H9 (cell line): ENCODE measurements at regions not wholly inside any gene's neighbourhood (a gene's known extent, or its start where the extent isn't known, plus 50 kb on each side); places are given as distances from the start of the nearest gene placed in this dataset.

Experiments used
- DNase-seq: peaks from one replicate; pipeline ENCODE4 v3.0.0-alpha.2; 2017
- H2AFZ ChIP-seq: one replicate; pipeline ENCODE4 v1.6.1; 2013; ENCODE audit warnings: mild to moderate bottlenecking, low read length, control low read depth, moderate library complexity
- H2AK5ac ChIP-seq: 2 replicates; pipeline ENCODE4 v1.6.1; 2013; ENCODE audit warnings: low read length, control low read depth, mixed read lengths; ENCODE audit not compliant: insufficient read length
- H2BK120ac ChIP-seq: one replicate; pipeline ENCODE4 v1.6.1; 2013; ENCODE audit warnings: low read depth, mild to moderate bottlenecking, low read length, control low read depth, inconsistent platforms; ENCODE audit not compliant: poor library complexity, severe bottlenecking
- H2BK12ac ChIP-seq: 2 replicates; pipeline ENCODE4 v1.6.1; 2013; ENCODE audit warnings: low read length, control low read depth, mixed read lengths, low read depth; ENCODE audit not compliant: insufficient read length
- H2BK15ac ChIP-seq: 2 replicates; pipeline ENCODE4 v1.6.1; 2013; ENCODE audit warnings: low read depth, low read length, control low read depth
- H2BK20ac ChIP-seq: one replicate; pipeline ENCODE4 v1.6.1; 2013; ENCODE audit warnings: low read depth, mild to moderate bottlenecking, low read length, control low read depth, inconsistent platforms; ENCODE audit not compliant: poor library complexity, severe bottlenecking
- H2BK5ac ChIP-seq: 2 replicates; pipeline ENCODE4 v1.6.1; 2013; ENCODE audit warnings: low read length, control low read depth, mixed read lengths; ENCODE audit not compliant: insufficient read length
- H3K14ac ChIP-seq: 2 replicates; pipeline ENCODE4 v1.6.1; 2013; ENCODE audit warnings: low read length, control low read depth; ENCODE audit not compliant: insufficient read depth
- H3K18ac ChIP-seq: 2 replicates; pipeline ENCODE4 v1.6.1; 2013; ENCODE audit warnings: low read depth, mild to moderate bottlenecking, mixed read lengths, low read length, control low read depth; ENCODE audit not compliant: insufficient read length
- H3K23ac ChIP-seq: 2 replicates; pipeline ENCODE4 v1.6.1; 2013; ENCODE audit warnings: low read length, control low read depth, mixed read lengths, low read depth; ENCODE audit not compliant: insufficient read length
- H3K23me2 ChIP-seq: 2 replicates; pipeline ENCODE4 v1.6.1; 2013; ENCODE audit warnings: low read depth, mild to moderate bottlenecking, mixed read lengths, low read length, control low read depth; ENCODE audit not compliant: insufficient read length, poor library complexity, severe bottlenecking
- H3K27ac ChIP-seq: 2 replicates; pipeline ENCODE4 v1.5.1; 2013; ENCODE audit warnings: low read length, control low read depth, mixed read lengths, low read depth; ENCODE audit not compliant: insufficient read length
- H3K27me3 ChIP-seq: 2 replicates; pipeline ENCODE4 v1.6.1; 2013; ENCODE audit warnings: low read length, control low read depth, inconsistent platforms; ENCODE audit not compliant: insufficient read depth
- H3K4ac ChIP-seq: 2 replicates; pipeline ENCODE4 v1.6.1; 2013; ENCODE audit warnings: low read depth, mild to moderate bottlenecking, control low read depth, inconsistent platforms, low read length, moderate library complexity
- H3K4me1 ChIP-seq: 2 replicates; pipeline ENCODE4 v1.6.1; 2013; ENCODE audit warnings: low read length, control low read depth, inconsistent platforms; ENCODE audit not compliant: insufficient read depth
- H3K4me2 ChIP-seq: 2 replicates; pipeline ENCODE4 v1.6.1; 2013; ENCODE audit warnings: low read length, control low read depth, mixed read lengths; ENCODE audit not compliant: insufficient read length, insufficient read depth
- H3K56ac ChIP-seq: 2 replicates; pipeline ENCODE4 v1.6.1; 2013; ENCODE audit warnings: low read depth, mild to moderate bottlenecking, mixed read lengths, low read length, control low read depth; ENCODE audit not compliant: insufficient read length
- H3K79me1 ChIP-seq: 2 replicates; pipeline ENCODE4 v1.6.1; 2013; ENCODE audit warnings: low read depth, mild to moderate bottlenecking, moderate library complexity, low read length, control low read depth, inconsistent platforms; ENCODE audit not compliant: insufficient read depth, poor library complexity, severe bottlenecking
- H3K79me2 ChIP-seq: 2 replicates; pipeline ENCODE4 v1.6.1; 2013; ENCODE audit warnings: low read length, control low read depth, inconsistent platforms; ENCODE audit not compliant: insufficient read depth
- H3K9ac ChIP-seq: 2 replicates; pipeline ENCODE4 v1.6.1; 2013; ENCODE audit warnings: low read length, control low read depth, mixed read lengths; ENCODE audit not compliant: insufficient read length; ENCODE audit errors: extremely low read depth
- H3K9me3 ChIP-seq: one replicate; pipeline ENCODE4 v1.6.1; 2013; ENCODE audit warnings: low read depth, low read length, inconsistent platforms; ENCODE audit not compliant: control insufficient read depth
- H3T11ph ChIP-seq: one replicate; pipeline ENCODE4 v1.6.1; 2013; ENCODE audit warnings: mild to moderate bottlenecking, low read length, control low read depth, inconsistent platforms
- H4K20me1 ChIP-seq: one replicate; pipeline ENCODE4 v1.6.1; 2013; ENCODE audit not compliant: control insufficient read depth, insufficient read length, insufficient read depth
- H4K5ac ChIP-seq: 2 replicates; pipeline ENCODE4 v1.6.1; 2013; ENCODE audit warnings: low read depth, mild to moderate bottlenecking, mixed read lengths, low read length, control low read depth; ENCODE audit not compliant: insufficient read length
- H4K8ac ChIP-seq: replicated peaks from 2 replicates; pipeline ENCODE4 v1.6.1; 2013; ENCODE audit warnings: low read length, control low read depth, mixed read lengths, low read depth; ENCODE audit not compliant: insufficient read length
- H4K91ac ChIP-seq: 2 replicates; pipeline ENCODE4 v1.6.1; 2013; ENCODE audit warnings: low read depth, mild to moderate bottlenecking, moderate library complexity, mixed read lengths, low read length, control low read depth; ENCODE audit not compliant: insufficient read length
- H3K27ac Mint-ChIP-seq, 3 experiments: 2 replicates in 2 of 3; 3 replicates in 1 of 3; pipeline ENCODE4 v1.8.0; 2020 to 2021; ENCODE audit warnings: mixed read lengths in 3 of 3, mild to moderate bottlenecking in 1 of 3, moderate library complexity in 1 of 3
- H3K27me3 Mint-ChIP-seq: 2 replicates; pipeline ENCODE4 v1.8.0; 2021; ENCODE audit warnings: low read depth, mild to moderate bottlenecking, moderate library complexity, mixed read lengths
- H3K36me3 Mint-ChIP-seq, 3 experiments: 2 replicates in 2 of 3; 3 replicates in 1 of 3; pipeline ENCODE4 v1.8.0; 2020 to 2021; ENCODE audit warnings: low read depth in 3 of 3, mixed read lengths in 3 of 3; ENCODE audit not compliant: insufficient read depth in 1 of 3
- H3K4me1 Mint-ChIP-seq, 2 experiments: 2 replicates each; pipeline ENCODE4 v1.8.0; 2020; ENCODE audit warnings: mixed read lengths in 2 of 2
- H3K4me3 Mint-ChIP-seq, 2 experiments: 2 replicates in 1 of 2; 3 replicates in 1 of 2; pipeline ENCODE4 v1.8.0; 2020 to 2021; ENCODE audit warnings: mild to moderate bottlenecking in 2 of 2, mixed read lengths in 2 of 2, moderate library complexity in 1 of 2
- H3K9me3 Mint-ChIP-seq, 2 experiments: 2 replicates in 1 of 2; 3 replicates in 1 of 2; pipeline ENCODE4 v1.8.0; 2020; ENCODE audit warnings: mild to moderate bottlenecking in 2 of 2, mixed read lengths in 2 of 2, moderate library complexity in 1 of 2
- WGBS: extraction: QIAGEN DNeasy Blood & Tissue Kit; methylation state at CpG from one replicate; pipeline ENCODE4 v1.1.7; 2013; ENCODE audit warnings: missing lambda C conversion rate, low lambda C conversion rate, mixed read lengths; ENCODE audit not compliant: insufficient read length; ENCODE audit errors: extremely low coverage; 5-methylcytosine and 5-hydroxymethylcytosine counted together
- TF ChIP-seq, protein P1 (sequence below): fragments of 200-600 bp; sonication (generic); conservative IDR thresholded peaks from 3 replicates; pipeline ENCODE4 v1.8.0; 2021; ENCODE audit warnings: antibody characterized with exemption, mild to moderate bottlenecking

DNA sequence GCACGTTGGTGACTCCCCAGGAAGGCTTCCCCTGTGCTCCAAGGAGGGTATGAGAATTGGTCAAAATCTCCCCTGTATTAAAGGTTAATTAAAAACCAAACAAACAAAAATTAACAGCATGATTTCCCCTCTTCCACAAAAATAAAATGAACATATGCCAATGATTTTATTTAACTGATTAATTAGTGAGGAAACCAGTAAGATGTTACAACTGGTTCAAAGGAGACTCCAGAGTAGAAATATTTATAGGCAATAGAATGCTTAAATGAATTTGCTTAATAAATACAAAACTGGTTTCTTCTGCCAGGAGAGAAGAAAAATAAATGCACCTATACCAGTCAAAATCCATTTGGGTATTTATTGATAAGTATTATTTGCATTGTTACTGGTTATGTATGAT is 249.5 kb upstream of the DEPDC1 start:
- no peak overlapping the region for H2BK20ac ChIP-seq
- WGBS: no CpG with 5 or more reads among the region's 1 CpG
- no peak overlapping the region for H2BK5ac ChIP-seq
- no peak overlapping the region for H2AK5ac ChIP-seq
- no peak overlapping the region for H2AFZ ChIP-seq
- H4K8ac ChIP-seq: no peak overlapping the region
- no peaks in the 10 kb centered on the region for H3K27me3 ChIP-seq
- no peak overlapping the region for H3K9ac ChIP-seq
- Mint-ChIP-seq H3K27ac (no peak overlapping the region), H3K36me3 (peaks cover 7 to 19% (median 14%) of the 10 kb centered on the region in 3 experiments), H3K4me3 (no peak overlapping the region), H3K9me3 (peaks cover 17 to 23% of the 10 kb centered on the region in 2 experiments), H3K4me1 (peaks cover 0 to 2% of the 10 kb centered on the region in 2 experiments; a peak in 1 of 4 replicates), H3K27me3 (no peaks in the 10 kb centered on the region)
- no peak overlapping the region for H2BK120ac ChIP-seq
- no peaks in the 10 kb centered on the region for H3K79me2 ChIP-seq
- H3K9me3 ChIP-seq: no peaks in the 10 kb centered on the region
- no peak for DNase-seq
- H4K20me1 ChIP-seq: no peaks in the 10 kb centered on the region
- H2BK12ac ChIP-seq: no peak overlapping the region
- H3K79me1 ChIP-seq: no peaks in the 10 kb centered on the region
- H3K23me2 ChIP-seq: no peaks in the 10 kb centered on the region
- no peak overlapping the region for H3K23ac ChIP-seq
- H3K4me2 ChIP-seq: no peak overlapping the region
- H4K5ac ChIP-seq: no peak overlapping the region
- H3K18ac ChIP-seq: no peak overlapping the region
- no peak overlapping the region for H3K27ac ChIP-seq
- no peak overlapping the region for H3T11ph ChIP-seq
- no peak overlapping the region for H3K14ac ChIP-seq
- no peak overlapping the region for H3K56ac ChIP-seq
- no peak overlapping the region for H2BK15ac ChIP-seq
- no peak overlapping the region for H4K91ac ChIP-seq
- TF ChIP-seq, protein P1, sequence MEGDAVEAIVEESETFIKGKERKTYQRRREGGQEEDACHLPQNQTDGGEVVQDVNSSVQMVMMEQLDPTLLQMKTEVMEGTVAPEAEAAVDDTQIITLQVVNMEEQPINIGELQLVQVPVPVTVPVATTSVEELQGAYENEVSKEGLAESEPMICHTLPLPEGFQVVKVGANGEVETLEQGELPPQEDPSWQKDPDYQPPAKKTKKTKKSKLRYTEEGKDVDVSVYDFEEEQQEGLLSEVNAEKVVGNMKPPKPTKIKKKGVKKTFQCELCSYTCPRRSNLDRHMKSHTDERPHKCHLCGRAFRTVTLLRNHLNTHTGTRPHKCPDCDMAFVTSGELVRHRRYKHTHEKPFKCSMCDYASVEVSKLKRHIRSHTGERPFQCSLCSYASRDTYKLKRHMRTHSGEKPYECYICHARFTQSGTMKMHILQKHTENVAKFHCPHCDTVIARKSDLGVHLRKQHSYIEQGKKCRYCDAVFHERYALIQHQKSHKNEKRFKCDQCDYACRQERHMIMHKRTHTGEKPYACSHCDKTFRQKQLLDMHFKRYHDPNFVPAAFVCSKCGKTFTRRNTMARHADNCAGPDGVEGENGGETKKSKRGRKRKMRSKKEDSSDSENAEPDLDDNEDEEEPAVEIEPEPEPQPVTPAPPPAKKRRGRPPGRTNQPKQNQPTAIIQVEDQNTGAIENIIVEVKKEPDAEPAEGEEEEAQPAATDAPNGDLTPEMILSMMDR: no peak
- no peak overlapping the region for H3K4ac ChIP-seq
- no peaks in the 10 kb centered on the region; the same call in 1 of the 2 replicates for H3K4me1 ChIP-seq
